ENCODE measurements at regions not wholly inside any gene's neighbourhood (a gene's known extent, or its start where the extent isn't known, plus 50 kb on each side); places are given as distances from the start of the nearest gene placed in this dataset.

GRCh38 chr6:14366872-14367271, 249.3 kb downstream of the CD83 start:
- TF ChIP-seq CTCF (IDR thresholded peaks at IDR 0.05) = no peak
- no peak for TF ChIP-seq POLR2A (IDR thresholded peaks at IDR 0.05)
- no peak for TF ChIP-seq EP300 (IDR thresholded peaks at IDR 0.05)
- TF ChIP-seq POLR2AphosphoS5 (IDR thresholded peaks at IDR 0.05) = no peak
